ENCODE measurements at regions not wholly inside any gene's neighbourhood (a gene's known extent, or its start where the extent isn't known, plus 50 kb on each side); places are given as distances from the start of the nearest gene placed in this dataset.
A peak's percentile ranks its signal among the peaks of the same experiment; 100 is the strongest.

DNA sequence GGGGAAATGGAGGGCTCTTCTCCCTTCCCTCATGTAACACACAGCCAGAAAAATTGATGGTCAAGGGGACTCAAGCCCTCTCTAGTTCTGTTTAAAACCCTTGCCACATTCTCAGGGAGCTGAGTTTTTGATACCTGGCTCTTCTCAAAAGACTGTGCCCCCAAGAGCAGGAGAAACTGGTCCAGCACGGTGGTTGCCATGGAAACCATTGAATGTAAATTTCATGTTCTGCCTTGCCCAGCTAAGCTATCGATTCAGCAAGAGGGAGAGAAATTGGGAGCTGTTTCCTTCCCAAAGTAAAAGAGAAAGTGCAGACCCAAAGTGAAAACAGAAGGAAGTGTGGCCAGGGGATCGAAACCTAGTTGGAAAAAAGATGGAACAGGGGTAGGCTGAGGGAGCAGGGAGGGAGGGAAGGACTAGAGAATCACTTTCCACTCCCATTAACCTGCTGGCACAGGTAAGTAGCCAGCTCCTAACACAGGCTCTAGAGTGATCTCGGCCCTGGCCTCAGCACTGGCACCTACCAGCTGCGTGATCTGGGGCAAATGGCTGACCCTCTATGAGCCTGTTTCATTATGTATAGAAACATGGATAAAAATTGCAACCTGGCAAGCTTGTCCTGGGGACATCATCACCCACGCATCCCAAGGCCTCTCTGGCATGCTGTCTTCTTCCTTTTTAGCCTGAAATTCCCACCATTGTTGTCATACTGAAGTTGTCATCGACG, 140.9 kb downstream of the TPRA1 start:
- Histone ChIP-seq H3K14ac (ENCODE audit: insufficient read depth, low read length) (no peak overlapping the region), H3K9ac (ENCODE audit: extremely low read depth, insufficient read length, low read length) (no peak overlapping the region), H4K8ac (replicated peaks; ENCODE audit: insufficient read length, low read depth, low read length) (no peak overlapping the region), H4K91ac (ENCODE audit: insufficient read length, low read depth, low read length) (no peak overlapping the region), H3K79me2 (ENCODE audit: insufficient read depth, low read length) (no peaks in the 10 kb centered on the region), H3K4me1 (ENCODE audit: insufficient read depth, low read length) (no peaks in the 10 kb centered on the region), H4K5ac (ENCODE audit: insufficient read length, low read depth, low read length) (no peak overlapping the region), H3T11ph (ENCODE audit: low read length) (no peak overlapping the region), H3K18ac (ENCODE audit: insufficient read length, low read depth, low read length) (no peak overlapping the region), H3K23ac (ENCODE audit: insufficient read length, low read depth, low read length) (no peak overlapping the region), H2BK15ac (ENCODE audit: low read depth, low read length) (no peak overlapping the region), H3K23me2 (ENCODE audit: insufficient read length, low read depth, low read length, poor library complexity, severe bottlenecking) (no peaks in the 10 kb centered on the region), H3K79me1 (ENCODE audit: insufficient read depth, low read depth, low read length, poor library complexity, severe bottlenecking) (no peaks in the 10 kb centered on the region), H4K20me1 (ENCODE audit: control insufficient read depth, insufficient read depth, insufficient read length) (no peaks in the 10 kb centered on the region), H2AK5ac (ENCODE audit: insufficient read length, low read length) (no peak overlapping the region), H2BK12ac (ENCODE audit: insufficient read length, low read depth, low read length) (no peak overlapping the region), H2BK5ac (ENCODE audit: insufficient read length, low read length) (no peak overlapping the region), H2AFZ (ENCODE audit: low read length) (no peak overlapping the region), H3K27ac (ENCODE audit: insufficient read length, low read depth, low read length) (no peak overlapping the region), H2BK120ac (ENCODE audit: low read depth, low read length, poor library complexity, severe bottlenecking) (no peak overlapping the region), H3K9me3 (ENCODE audit: control insufficient read depth, low read depth, low read length) (no peaks in the 10 kb centered on the region), H3K27me3 (ENCODE audit: insufficient read depth, low read length) (no peaks in the 10 kb centered on the region; the same call in 1 of the 2 replicates), H3K56ac (ENCODE audit: insufficient read length, low read depth, low read length) (no peak overlapping the region), H2BK20ac (ENCODE audit: low read depth, low read length, poor library complexity, severe bottlenecking) (no peak overlapping the region), H3K4ac (ENCODE audit: low read depth, low read length) (no peak overlapping the region), H3K4me2 (ENCODE audit: insufficient read depth, insufficient read length, low read length) (no peak overlapping the region)
- Mint-ChIP-seq H3K27me3 (ENCODE audit: low read depth) (peaks cover 28% of the 10 kb centered on the region), H3K4me1 (peaks cover 8 to 11% of the 10 kb centered on the region in 2 experiments; a peak in 2 of 4 replicates), H3K4me3 (no peak overlapping the region), H3K27ac (no peak overlapping the region), H3K9me3 (no peaks in the 10 kb centered on the region), H3K36me3 (ENCODE audit: insufficient read depth in 1 of 3, low read depth in 3 of 3) (no peaks in the 10 kb centered on the region)
- TF ChIP-seq, protein P1, sequence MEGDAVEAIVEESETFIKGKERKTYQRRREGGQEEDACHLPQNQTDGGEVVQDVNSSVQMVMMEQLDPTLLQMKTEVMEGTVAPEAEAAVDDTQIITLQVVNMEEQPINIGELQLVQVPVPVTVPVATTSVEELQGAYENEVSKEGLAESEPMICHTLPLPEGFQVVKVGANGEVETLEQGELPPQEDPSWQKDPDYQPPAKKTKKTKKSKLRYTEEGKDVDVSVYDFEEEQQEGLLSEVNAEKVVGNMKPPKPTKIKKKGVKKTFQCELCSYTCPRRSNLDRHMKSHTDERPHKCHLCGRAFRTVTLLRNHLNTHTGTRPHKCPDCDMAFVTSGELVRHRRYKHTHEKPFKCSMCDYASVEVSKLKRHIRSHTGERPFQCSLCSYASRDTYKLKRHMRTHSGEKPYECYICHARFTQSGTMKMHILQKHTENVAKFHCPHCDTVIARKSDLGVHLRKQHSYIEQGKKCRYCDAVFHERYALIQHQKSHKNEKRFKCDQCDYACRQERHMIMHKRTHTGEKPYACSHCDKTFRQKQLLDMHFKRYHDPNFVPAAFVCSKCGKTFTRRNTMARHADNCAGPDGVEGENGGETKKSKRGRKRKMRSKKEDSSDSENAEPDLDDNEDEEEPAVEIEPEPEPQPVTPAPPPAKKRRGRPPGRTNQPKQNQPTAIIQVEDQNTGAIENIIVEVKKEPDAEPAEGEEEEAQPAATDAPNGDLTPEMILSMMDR (conservative IDR thresholded peaks at IDR 0.05): no peak
- peak; percentile 5 for DNase-seq
- WGBS (ENCODE audit: extremely low coverage, insufficient read length, low lambda C conversion rate): no CpG with 5 or more reads among the region's 8 CpGs
